A549 (cell line): ENCODE measurements at regions not wholly inside any gene's neighbourhood (a gene's known extent, or its start where the extent isn't known, plus 50 kb on each side); places are given as distances from the start of the nearest gene placed in this dataset.

Source experiments
- CHD2 ChIP-seq: fragments of 150-350 bp; IDR thresholded peaks from 2 replicates; pipeline ENCODE4 v1.6.1; 2014; ENCODE audit warnings: low read length; ENCODE audit not compliant: partially characterized antibody
- MAZ ChIP-seq: fragments of 150-350 bp; IDR thresholded peaks from 2 replicates; pipeline ENCODE4 v1.6.1; 2014; ENCODE audit warnings: antibody characterized with exemption, low read depth, low read length, borderline replicate concordance
- NR3C1 ChIP-seq: fragments of >200 bp; sonication (Bioruptor Twin); formaldehyde crosslinking; IDR thresholded peaks from 3 replicates; pipeline ENCODE4 v1.6.1; 2017
- RAD21 ChIP-seq, 2 experiments: fragments of >200 bp in 1 of 2; sonication (Bioruptor Twin) in 1 of 2; formaldehyde crosslinking in 1 of 2; IDR thresholded peaks in 1 of 2; conservative IDR thresholded peaks in 1 of 2; 2 replicates in 1 of 2; 3 replicates in 1 of 2; pipeline ENCODE4 v1.6.1; 2012 to 2018; ENCODE audit warnings: inconsistent platforms in 1 of 2
- RFX5 ChIP-seq: fragments of 450-650 bp; IDR thresholded peaks from 2 replicates; pipeline ENCODE4 v1.7.1; 2014; ENCODE audit warnings: antibody characterized with exemption, mild to moderate bottlenecking, moderate library complexity
- TF ChIP-seq, protein P1 (sequence below): fragments of >200 bp; sonication (Bioruptor Twin); formaldehyde crosslinking; IDR thresholded peaks from 3 replicates; pipeline ENCODE4 v1.5.1; 2016

DNA sequence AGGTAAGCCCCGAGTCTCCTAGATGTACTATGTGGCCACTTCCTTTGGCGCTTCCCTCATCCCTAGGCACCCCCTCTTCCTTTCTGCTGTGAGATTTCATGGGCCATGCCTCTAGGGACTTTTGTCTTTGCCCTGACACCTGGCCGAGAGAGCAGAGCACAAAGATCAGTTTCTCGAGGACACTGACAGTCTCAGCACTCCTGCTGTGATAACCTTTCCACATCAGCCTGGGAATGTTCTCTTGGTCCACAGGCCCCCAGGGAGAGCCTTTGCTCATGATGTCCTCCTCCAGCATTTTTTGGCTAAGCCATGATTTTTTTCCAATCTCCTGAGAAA is 127.0 kb upstream of the CPEB4 start:
- TF ChIP-seq RFX5 (no peak), CHD2 (no peak), RAD21 (conservative IDR thresholded peaks at IDR 0.05 in 1 of 2, IDR thresholded peaks at IDR 0.05 in 1 of 2) (no peak), MAZ (no peak), NR3C1 (no peak)
- TF ChIP-seq, protein P1, sequence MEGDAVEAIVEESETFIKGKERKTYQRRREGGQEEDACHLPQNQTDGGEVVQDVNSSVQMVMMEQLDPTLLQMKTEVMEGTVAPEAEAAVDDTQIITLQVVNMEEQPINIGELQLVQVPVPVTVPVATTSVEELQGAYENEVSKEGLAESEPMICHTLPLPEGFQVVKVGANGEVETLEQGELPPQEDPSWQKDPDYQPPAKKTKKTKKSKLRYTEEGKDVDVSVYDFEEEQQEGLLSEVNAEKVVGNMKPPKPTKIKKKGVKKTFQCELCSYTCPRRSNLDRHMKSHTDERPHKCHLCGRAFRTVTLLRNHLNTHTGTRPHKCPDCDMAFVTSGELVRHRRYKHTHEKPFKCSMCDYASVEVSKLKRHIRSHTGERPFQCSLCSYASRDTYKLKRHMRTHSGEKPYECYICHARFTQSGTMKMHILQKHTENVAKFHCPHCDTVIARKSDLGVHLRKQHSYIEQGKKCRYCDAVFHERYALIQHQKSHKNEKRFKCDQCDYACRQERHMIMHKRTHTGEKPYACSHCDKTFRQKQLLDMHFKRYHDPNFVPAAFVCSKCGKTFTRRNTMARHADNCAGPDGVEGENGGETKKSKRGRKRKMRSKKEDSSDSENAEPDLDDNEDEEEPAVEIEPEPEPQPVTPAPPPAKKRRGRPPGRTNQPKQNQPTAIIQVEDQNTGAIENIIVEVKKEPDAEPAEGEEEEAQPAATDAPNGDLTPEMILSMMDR = no peak
